ENCODE measurements at regions not wholly inside any gene's neighbourhood (a gene's known extent, or its start where the extent isn't known, plus 50 kb on each side); places are given as distances from the start of the nearest gene placed in this dataset.

GRCh38 chr14:106199097-106199496, 672.7 kb downstream of the TMEM121 start:
- no TSS peak for BruUV-seq (replicated peaks)
- Mint-ChIP-seq H3K9me3 (ENCODE audit: unreplicated experiment) (peaks cover 7% of the 10 kb centered on the region), H3K4me3 (ENCODE audit: unreplicated experiment) (no peak overlapping the region), H3K27me3 (ENCODE audit: insufficient read depth, unreplicated experiment) (no peaks in the 10 kb centered on the region), H3K27ac (ENCODE audit: unreplicated experiment) (peak overlapping the region; percentile 99), H3K36me3 (ENCODE audit: insufficient read depth, unreplicated experiment) (peaks cover 37% of the 10 kb centered on the region), H3K4me1 (ENCODE audit: low read depth, unreplicated experiment) (peaks cover 12% of the 10 kb centered on the region)
- no peak for TF ChIP-seq CTCF (IDR thresholded peaks at IDR 0.05; ENCODE audit: insufficient read depth in 1 of 2, low read depth in 1 of 2, low read length in 1 of 2, severe bottlenecking in 1 of 2, unreplicated experiment in 1 of 2)
- H3K9me3 ChIP-seq = no peaks in the 10 kb centered on the region; the same call in 1 of the 2 replicates
- ChIA-PET POLR2A (no interaction called here), CTCF (no interaction called here)
- DNase-seq = no peak
- H3K4me3 ChIP-seq (ENCODE audit: low read depth, low read length) = no peak overlapping the region
- H3K36me3 ChIP-seq (ENCODE audit: control insufficient read depth, insufficient read depth, low read length) = no peaks in the 10 kb centered on the region
- no peaks in the 10 kb centered on the region for H3K27me3 ChIP-seq (replicated peaks; ENCODE audit: control insufficient read depth, insufficient read depth, low read length)
- H3K4me1 ChIP-seq = peaks cover 79% of the 10 kb centered on the region
- intact Hi-C loops (cut with micrococcal nuclease; ENCODE audit: unreplicated experiment) = no loop called here

- no TSS peak for BruUV-seq (replicated peaks)
- no peaks in the 10 kb centered on the region for H3K27me3 ChIP-seq (replicated peaks; ENCODE audit: control insufficient read depth, insufficient read depth, low read length)
- DNase-seq = no peak
- peaks cover 23% of the 10 kb centered on the region for H3K4me1 Mint-ChIP-seq (ENCODE audit: low read depth, unreplicated experiment)
- peaks cover 54% of the 10 kb centered on the region for H3K36me3 Mint-ChIP-seq (ENCODE audit: insufficient read depth, unreplicated experiment)
- H3K9me3 Mint-ChIP-seq (ENCODE audit: unreplicated experiment) = peaks cover 7% of the 10 kb centered on the region
- ChIA-PET POLR2A (no interaction called here), CTCF (interaction anchor here (1.1 kb wide), 1 partner anchor 10 kb away, joined by 3 read pairs; no protein-coding TSS in a partner anchor)
- no peaks in the 10 kb centered on the region; the same call in 1 of the 2 replicates for H3K9me3 ChIP-seq
- H3K36me3 ChIP-seq (ENCODE audit: control insufficient read depth, insufficient read depth, low read length) = no peaks in the 10 kb centered on the region
- no peak for TF ChIP-seq CTCF (IDR thresholded peaks at IDR 0.05; ENCODE audit: insufficient read depth in 1 of 2, low read depth in 1 of 2, low read length in 1 of 2, severe bottlenecking in 1 of 2, unreplicated experiment in 1 of 2)
- peak overlapping the region; percentile 99 for H3K27ac Mint-ChIP-seq (ENCODE audit: unreplicated experiment)
- H3K4me3 Mint-ChIP-seq (ENCODE audit: unreplicated experiment) = no peak overlapping the region
- intact Hi-C loops (cut with micrococcal nuclease; ENCODE audit: unreplicated experiment) = no loop called here
- H3K4me3 ChIP-seq (ENCODE audit: low read depth, low read length) = no peak overlapping the region
- peaks cover 79% of the 10 kb centered on the region for H3K4me1 ChIP-seq
- no peaks in the 10 kb centered on the region for H3K27me3 Mint-ChIP-seq (ENCODE audit: insufficient read depth, unreplicated experiment)
Observed at GRCh38 chr14:106200541-106201315, 674.3 kb downstream of the TMEM121 start.

- H3K9me3 Mint-ChIP-seq (ENCODE audit: unreplicated experiment) = peaks cover 7% of the 10 kb centered on the region
- H3K36me3 Mint-ChIP-seq (ENCODE audit: insufficient read depth, unreplicated experiment) = peaks cover 59% of the 10 kb centered on the region
- H3K27ac Mint-ChIP-seq (ENCODE audit: unreplicated experiment) = peak overlapping the region; percentile 99
- intact Hi-C loops (cut with micrococcal nuclease; ENCODE audit: unreplicated experiment) = no loop called here
- DNase-seq = peak; percentile 76 to 86
- H3K9me3 ChIP-seq = no peaks in the 10 kb centered on the region; the same call in 1 of the 2 replicates
- no peak overlapping the region for H3K4me3 ChIP-seq (ENCODE audit: low read depth, low read length)
- no TSS peak for BruUV-seq (replicated peaks)
- peak overlapping the region; percentile 33 for H3K4me3 Mint-ChIP-seq (ENCODE audit: unreplicated experiment)
- no peaks in the 10 kb centered on the region for H3K27me3 ChIP-seq (replicated peaks; ENCODE audit: control insufficient read depth, insufficient read depth, low read length)
- no peaks in the 10 kb centered on the region for H3K36me3 ChIP-seq (ENCODE audit: control insufficient read depth, insufficient read depth, low read length)
- H3K4me1 ChIP-seq = peaks cover 79% of the 10 kb centered on the region
- peaks cover 28% of the 10 kb centered on the region for H3K4me1 Mint-ChIP-seq (ENCODE audit: low read depth, unreplicated experiment)
- POLR2A ChIA-PET = no interaction called here
- CTCF ChIA-PET = no interaction called here
- TF ChIP-seq CTCF (IDR thresholded peaks at IDR 0.05; ENCODE audit: insufficient read depth in 1 of 2, low read depth in 1 of 2, low read length in 1 of 2, severe bottlenecking in 1 of 2, unreplicated experiment in 1 of 2) = no peak
- H3K27me3 Mint-ChIP-seq (ENCODE audit: insufficient read depth, unreplicated experiment) = no peaks in the 10 kb centered on the region
Observed at GRCh38 chr14:106201376-106201775, 675.0 kb downstream of the TMEM121 start.
